IMR-90 (cell line): ENCODE measurements at regions not wholly inside any gene's neighbourhood (a gene's known extent, or its start where the extent isn't known, plus 50 kb on each side); places are given as distances from the start of the nearest gene placed in this dataset.

Experiments used
- ATAC-seq: fragments of 200-7000 bp; cut with Tn5 transposase; 2 replicates; pipeline ENCODE4 v1.9.1; 2020; ENCODE audit warnings: low read depth, mild to moderate bottlenecking, moderate library complexity
- BruUV-seq: library from RNA; stranded (reverse); fragments of 400-500 nt; replicated peaks from 2 replicates; lab custom pipeline; 2021; lab: Mats Ljungman, UMichigan
- CTCF ChIA-PET: fragments of 300-600 bp; formaldehyde crosslinking; extraction: SDS; loops from one replicate; lab custom pipeline; 2021; ENCODE audit warnings: antibody characterized with exemption; lab: Yijun Ruan, JAX
- POLR2A ChIA-PET: fragments of 300-600 bp; sonication (Branson Sonifier 250); formaldehyde crosslinking; loops from one replicate; lab custom pipeline; 2022; ENCODE audit warnings: antibody characterized with exemption; ENCODE audit not compliant: unreplicated experiment; lab: Charles Lee
- DNase-seq: peaks from one replicate; pipeline ENCODE4 v3.0.0; 2013
- H2AFZ ChIP-seq: replicated peaks from 2 replicates; pipeline ENCODE3; 2013; ENCODE audit warnings: low read length, mild to moderate bottlenecking; ENCODE audit not compliant: poor library complexity
- H2AK5ac ChIP-seq: 2 replicates; pipeline ENCODE4 v1.6.1; 2013; ENCODE audit warnings: low read depth, low read length, inconsistent platforms
- H2AK9ac ChIP-seq: replicated peaks from 2 replicates; pipeline ENCODE3; 2013; ENCODE audit warnings: mild to moderate bottlenecking, low read depth, low read length, moderate library complexity; ENCODE audit not compliant: poor library complexity
- H2BK120ac ChIP-seq: 2 replicates; pipeline ENCODE4 v1.6.1; 2013; ENCODE audit warnings: low read depth, low read length, inconsistent platforms
- H2BK15ac ChIP-seq: 3 replicates; pipeline ENCODE4 v1.6.1; 2013; ENCODE audit warnings: low read depth, low read length, inconsistent platforms
- H2BK20ac ChIP-seq: 2 replicates; pipeline ENCODE4 v1.6.1; 2013; ENCODE audit warnings: low read depth, mild to moderate bottlenecking, inconsistent platforms, low read length, moderate library complexity
- H2BK5ac ChIP-seq: 2 replicates; pipeline ENCODE4 v1.6.1; 2013; ENCODE audit warnings: mild to moderate bottlenecking, low read depth, low read length, inconsistent platforms; ENCODE audit not compliant: poor library complexity, severe bottlenecking
- H3K14ac ChIP-seq: replicated peaks from 2 replicates; pipeline ENCODE4 v1.6.1; 2013; ENCODE audit warnings: low read depth, low read length, inconsistent platforms
- H3K18ac ChIP-seq: 2 replicates; pipeline ENCODE4 v1.6.1; 2013; ENCODE audit warnings: low read depth, low read length, control low read depth
- H3K23ac ChIP-seq: 2 replicates; pipeline ENCODE4 v1.6.1; 2013; ENCODE audit warnings: low read depth, low read length, inconsistent platforms
- H3K27ac ChIP-seq: 2 replicates; pipeline ENCODE4 v1.5.1; 2013; ENCODE audit warnings: mild to moderate bottlenecking, control low read depth, low read length; ENCODE audit not compliant: insufficient read depth
- H3K27me3 ChIP-seq: 2 replicates; pipeline ENCODE4 v1.6.1; 2013; ENCODE audit warnings: low read length; ENCODE audit not compliant: control insufficient read depth, insufficient read depth
- H3K36me3 ChIP-seq: 2 replicates; pipeline ENCODE4 v1.6.1; 2013; ENCODE audit warnings: low read length, mixed read lengths; ENCODE audit not compliant: control insufficient read depth, insufficient read depth
- H3K4ac ChIP-seq: 2 replicates; pipeline ENCODE4 v1.6.1; 2013; ENCODE audit warnings: low read depth, low read length, inconsistent platforms
- H3K4me1 ChIP-seq: 2 replicates; pipeline ENCODE4 v1.6.1; 2013; ENCODE audit warnings: low read length, mixed read lengths; ENCODE audit not compliant: control insufficient read depth, insufficient read depth
- H3K4me2 ChIP-seq: 2 replicates; pipeline ENCODE4 v1.6.1; 2013; ENCODE audit warnings: low read depth, mild to moderate bottlenecking, control low read depth, low read length, moderate library complexity
- H3K4me3 ChIP-seq: 2 replicates; pipeline ENCODE4 v1.5.1; 2013; ENCODE audit warnings: low read depth, mild to moderate bottlenecking, control low read depth, low read length, moderate library complexity; ENCODE audit not compliant: insufficient read depth
- H3K56ac ChIP-seq: 2 replicates; pipeline ENCODE4 v1.6.1; 2013; ENCODE audit warnings: low read length, inconsistent platforms; ENCODE audit not compliant: insufficient read depth; ENCODE audit errors: extremely low read depth
- H3K79me1 ChIP-seq, 2 experiments: 2 replicates each; pipeline ENCODE4 v1.6.1; 2013; ENCODE audit warnings: low read length in 2 of 2, inconsistent platforms in 1 of 2, low read depth in 1 of 2
- H3K9ac ChIP-seq: 2 replicates; pipeline ENCODE4 v1.6.1; 2013; ENCODE audit warnings: low read depth, low read length, control low read depth
- H3K9me1 ChIP-seq: 2 replicates; pipeline ENCODE4 v1.6.1; 2013; ENCODE audit warnings: low read length, inconsistent platforms; ENCODE audit not compliant: insufficient read depth
- H3K9me3 ChIP-seq: 2 replicates; pipeline ENCODE4 v1.6.1; 2013; ENCODE audit warnings: low read length; ENCODE audit not compliant: control insufficient read depth, insufficient read depth
- H4K20me1 ChIP-seq: 2 replicates; pipeline ENCODE4 v1.6.1; 2013; ENCODE audit warnings: low read length, inconsistent platforms; ENCODE audit not compliant: insufficient read depth
- H4K5ac ChIP-seq: 2 replicates; pipeline ENCODE4 v1.6.1; 2013; ENCODE audit warnings: mild to moderate bottlenecking, low read depth, low read length, control low read depth
- H4K8ac ChIP-seq, 2 experiments: 2 replicates each; pipeline ENCODE4 v1.6.1; 2013; ENCODE audit warnings: low read depth in 2 of 2, low read length in 2 of 2, control low read depth in 1 of 2, inconsistent platforms in 1 of 2
- H4K91ac ChIP-seq: 2 replicates; pipeline ENCODE4 v1.6.1; 2013; ENCODE audit warnings: low read depth, low read length, inconsistent platforms; ENCODE audit not compliant: insufficient read depth
- CEBPB ChIP-seq: IDR thresholded peaks from 2 replicates; pipeline ENCODE4 v1.6.1; 2012; ENCODE audit warnings: low read depth, low read length, improper control_type of control experiment
- CHD1 ChIP-seq: IDR thresholded peaks from 2 replicates; pipeline ENCODE4 v1.6.1; 2012; ENCODE audit warnings: low read depth, low read length, improper control_type of control experiment
- FOS ChIP-seq: fragments of 150-350 bp; IDR thresholded peaks from 2 replicates; pipeline ENCODE4 v1.6.1; 2016; ENCODE audit warnings: low read depth, low read length
- MAFK ChIP-seq: IDR thresholded peaks from 2 replicates; pipeline ENCODE4 v1.6.1; 2012; ENCODE audit warnings: low read depth, low read length, improper control_type of control experiment
- MAZ ChIP-seq: IDR thresholded peaks from 2 replicates; pipeline ENCODE4 v1.6.1; 2012; ENCODE audit warnings: low read depth, mild to moderate bottlenecking, low read length, improper control_type of control experiment, moderate library complexity, borderline replicate concordance
- MXI1 ChIP-seq: IDR thresholded peaks from 2 replicates; pipeline ENCODE4 v1.6.1; 2012; ENCODE audit warnings: low read depth, mild to moderate bottlenecking, low read length, moderate library complexity, borderline replicate concordance
- POLR2A ChIP-seq: IDR thresholded peaks from 2 replicates; pipeline ENCODE4 v1.6.1; 2012; ENCODE audit warnings: mild to moderate bottlenecking, low read depth, low read length
- RAD21 ChIP-seq: IDR thresholded peaks from 2 replicates; pipeline ENCODE4 v1.6.1; 2012; ENCODE audit warnings: low read length, improper control_type of control experiment
- RCOR1 ChIP-seq: IDR thresholded peaks from 2 replicates; pipeline ENCODE4 v1.6.1; 2012; ENCODE audit warnings: mild to moderate bottlenecking, low read length, improper control_type of control experiment; ENCODE audit not compliant: insufficient replicate concordance
- RFX5 ChIP-seq: IDR thresholded peaks from 2 replicates; pipeline ENCODE4 v1.8.0; 2012; ENCODE audit warnings: low read depth, mild to moderate bottlenecking, low read length, moderate library complexity
- SMC3 ChIP-seq: fragments of 150-350 bp; IDR thresholded peaks from 2 replicates; pipeline ENCODE4 v1.6.1; 2016; ENCODE audit warnings: low read depth, mild to moderate bottlenecking, antibody characterized with exemption, low read length, moderate library complexity
- WGBS, 2 experiments: methylation state at CpG; one replicate each; pipeline versions ENCODE4 v1.1.5 to v1.1.7; 2013; ENCODE audit warnings: missing lambda C conversion rate in 2 of 2; ENCODE audit not compliant: insufficient read length in 1 of 2; ENCODE audit errors: extremely low coverage in 2 of 2; 5-methylcytosine and 5-hydroxymethylcytosine counted together
- dilution Hi-C: fragments of 300-500 bp; cut with HindIII; formaldehyde crosslinking; loops from one replicate; pipeline ENCODE4 v1.14.3; 2018; ENCODE audit warnings: low sequenced_read_pairs; ENCODE audit not compliant: unreplicated experiment
- in situ Hi-C: fragments of 300-500 bp; cut with MboI; formaldehyde crosslinking; loops from 3 replicates; pipeline ENCODE4 v1.14.3; 2019; ENCODE audit warnings: low sequenced_read_pairs, inconsistent platforms, mixed read lengths
- intact Hi-C: fragments of 100-400 bp; cut with micrococcal nuclease; formaldehyde crosslinking; loops from 2 replicates; pipeline ENCODE4 v1.10.0; 2022
- TF ChIP-seq, protein P1 (sequence below): fragments of 150-350 bp; IDR thresholded peaks from 2 replicates; pipeline ENCODE4 v1.6.1; 2016; ENCODE audit warnings: low read depth, mild to moderate bottlenecking, low read length, moderate library complexity, borderline replicate concordance
- TF ChIP-seq, protein P2 (sequence below): conservative IDR thresholded peaks from 2 replicates; pipeline ENCODE4 v1.5.1; 2012; ENCODE audit warnings: mild to moderate bottlenecking, low read depth, low read length, improper control_type of control experiment

DNA sequence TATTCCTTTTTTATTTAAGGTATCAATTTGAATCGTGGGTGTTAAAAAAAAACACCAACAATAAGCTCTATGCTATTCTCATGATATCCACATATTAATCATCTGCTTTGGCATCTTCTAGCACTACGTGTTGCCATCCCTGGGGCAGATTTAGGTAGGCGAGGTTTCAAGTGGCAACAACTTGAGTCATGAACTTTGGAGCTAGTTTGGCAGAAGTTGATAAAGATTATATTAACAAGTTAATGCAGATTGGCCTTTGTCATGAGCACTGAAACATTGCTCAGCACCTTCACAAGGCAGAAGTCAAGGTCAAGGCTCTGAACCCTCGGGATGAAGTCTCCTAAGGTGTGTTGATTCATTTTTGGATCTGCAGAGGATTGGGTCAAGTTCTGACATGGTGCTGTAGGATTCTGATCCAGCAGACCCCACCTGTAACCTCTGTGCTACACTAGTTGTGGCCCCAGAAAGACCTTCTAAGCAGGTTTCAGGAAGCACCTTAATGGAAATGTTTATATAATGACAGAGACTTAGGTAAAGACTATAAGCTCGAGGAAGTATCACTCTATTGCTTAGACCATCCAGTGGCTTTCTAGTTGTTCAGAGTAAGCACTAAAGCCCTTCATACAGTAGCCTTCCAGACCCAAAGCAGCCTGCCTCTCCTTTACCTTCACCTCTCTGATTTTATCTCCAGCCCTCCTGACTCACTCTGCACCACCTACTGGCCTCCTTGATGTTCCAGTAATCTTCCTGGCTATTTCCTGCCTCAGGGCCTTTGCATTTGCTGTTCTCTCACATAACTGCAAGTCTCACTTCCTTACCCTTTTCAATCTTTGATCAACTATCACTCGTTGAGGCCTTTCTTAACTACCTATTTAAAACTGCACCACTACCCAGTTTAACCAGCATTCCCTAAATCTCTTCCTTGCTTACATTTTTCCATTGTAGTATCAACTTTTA is 117.0 kb upstream of the SLC4A4 start:
- BruUV-seq, result no TSS peak
- POLR2A ChIA-PET, result no interaction called here

More for the DNA sequence above, 117.0 kb upstream of the SLC4A4 start:
- no peak overlapping the region for H2AFZ ChIP-seq
- no peak for DNase-seq
- H4K91ac ChIP-seq, result no peak overlapping the region
- no peak overlapping the region for H3K4ac ChIP-seq
- H3K4me2 ChIP-seq, result no peak overlapping the region
- H3K18ac ChIP-seq, result no peak overlapping the region
- peaks cover 10% of the 10 kb centered on the region for H3K36me3 ChIP-seq
- CTCF ChIA-PET, result no interaction called here
- no peak overlapping the region for H3K9ac ChIP-seq
- no peak overlapping the region for H3K56ac ChIP-seq
- intact Hi-C loops (no loop called here), in situ Hi-C loops (loop anchor here (25.0 kb wide), 1 partner anchor 491 kb away; no protein-coding TSS in a partner anchor), dilution Hi-C loops (no loop called here)
- H2BK120ac ChIP-seq, result no peak overlapping the region
- no peak for TF ChIP-seq RFX5
- TF ChIP-seq POLR2A, result no peak
- no peak for TF ChIP-seq CEBPB
- TF ChIP-seq, protein P1, sequence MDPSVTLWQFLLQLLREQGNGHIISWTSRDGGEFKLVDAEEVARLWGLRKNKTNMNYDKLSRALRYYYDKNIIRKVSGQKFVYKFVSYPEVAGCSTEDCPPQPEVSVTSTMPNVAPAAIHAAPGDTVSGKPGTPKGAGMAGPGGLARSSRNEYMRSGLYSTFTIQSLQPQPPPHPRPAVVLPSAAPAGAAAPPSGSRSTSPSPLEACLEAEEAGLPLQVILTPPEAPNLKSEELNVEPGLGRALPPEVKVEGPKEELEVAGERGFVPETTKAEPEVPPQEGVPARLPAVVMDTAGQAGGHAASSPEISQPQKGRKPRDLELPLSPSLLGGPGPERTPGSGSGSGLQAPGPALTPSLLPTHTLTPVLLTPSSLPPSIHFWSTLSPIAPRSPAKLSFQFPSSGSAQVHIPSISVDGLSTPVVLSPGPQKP, result no peak
- TF ChIP-seq CHD1, result no peak
- TF ChIP-seq MAFK, result no peak
- TF ChIP-seq MAZ, result no peak
- no peak for TF ChIP-seq SMC3
- TF ChIP-seq FOS, result no peak
- TF ChIP-seq, protein P2, sequence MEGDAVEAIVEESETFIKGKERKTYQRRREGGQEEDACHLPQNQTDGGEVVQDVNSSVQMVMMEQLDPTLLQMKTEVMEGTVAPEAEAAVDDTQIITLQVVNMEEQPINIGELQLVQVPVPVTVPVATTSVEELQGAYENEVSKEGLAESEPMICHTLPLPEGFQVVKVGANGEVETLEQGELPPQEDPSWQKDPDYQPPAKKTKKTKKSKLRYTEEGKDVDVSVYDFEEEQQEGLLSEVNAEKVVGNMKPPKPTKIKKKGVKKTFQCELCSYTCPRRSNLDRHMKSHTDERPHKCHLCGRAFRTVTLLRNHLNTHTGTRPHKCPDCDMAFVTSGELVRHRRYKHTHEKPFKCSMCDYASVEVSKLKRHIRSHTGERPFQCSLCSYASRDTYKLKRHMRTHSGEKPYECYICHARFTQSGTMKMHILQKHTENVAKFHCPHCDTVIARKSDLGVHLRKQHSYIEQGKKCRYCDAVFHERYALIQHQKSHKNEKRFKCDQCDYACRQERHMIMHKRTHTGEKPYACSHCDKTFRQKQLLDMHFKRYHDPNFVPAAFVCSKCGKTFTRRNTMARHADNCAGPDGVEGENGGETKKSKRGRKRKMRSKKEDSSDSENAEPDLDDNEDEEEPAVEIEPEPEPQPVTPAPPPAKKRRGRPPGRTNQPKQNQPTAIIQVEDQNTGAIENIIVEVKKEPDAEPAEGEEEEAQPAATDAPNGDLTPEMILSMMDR, result no peak
- TF ChIP-seq RCOR1, result no peak
- TF ChIP-seq MXI1, result no peak
- no peak for TF ChIP-seq RAD21
- no peaks in the 10 kb centered on the region for H3K27me3 ChIP-seq
- no peak overlapping the region for H2BK20ac ChIP-seq
- no peak overlapping the region for H2AK5ac ChIP-seq
- no peak overlapping the region for H3K4me3 ChIP-seq
- 89% methylated on average over 2 of the region's 6 CpGs; no CpG with 5 or more reads in 1 of the 2 experiments for WGBS, 2 experiments
- no peaks in the 10 kb centered on the region; the same call in 1 of the 2 replicates for H3K9me1 ChIP-seq
- no peak for ATAC-seq
- H3K27ac ChIP-seq, result no peak overlapping the region
- H2AK9ac ChIP-seq, result no peak overlapping the region
- H2BK5ac ChIP-seq, result no peak overlapping the region
- H4K5ac ChIP-seq, result no peak overlapping the region
- H2BK15ac ChIP-seq, result no peak overlapping the region
- no peak overlapping the region for H3K23ac ChIP-seq
- H3K9me3 ChIP-seq, result no peaks in the 10 kb centered on the region
- no peak overlapping the region for H4K8ac ChIP-seq
- peaks cover 2% of the 10 kb centered on the region for H3K4me1 ChIP-seq
- H3K14ac ChIP-seq, result no peak overlapping the region
- peaks cover 4% of the 10 kb centered on the region; the same call in 1 of the 2 replicates for H4K20me1 ChIP-seq
- peaks cover 30 to 61% of the 10 kb centered on the region in 2 experiments for H3K79me1 ChIP-seq
